Right lung (tissue), 2 donors: ENCODE measurements at regions not wholly inside any gene's neighbourhood (a gene's known extent, or its start where the extent isn't known, plus 50 kb on each side); places are given as distances from the start of the nearest gene placed in this dataset.
"Not testable (repeated sequence)": the region's sequence is repeated elsewhere in the genome, so short reads cannot be mapped to it uniquely, and the experiment has no call there.

ENCODE experiments used
- DNase-seq, 2 donors: peaks; one replicate each; pipeline ENCODE4 v3.0.0-alpha.2; 2013

GRCh38 chr5:106019261-106019660 lies 1651.5 kb downstream of the EFNA5 start:
- DNase-seq: peak; percentile 11 to 25

- no peak for DNase-seq
Observed at GRCh38 chr5:106017243-106017857, 1653.4 kb downstream of the EFNA5 start.

- no peak for DNase-seq
Observed at GRCh38 chr5:106014262-106014661, 1656.5 kb downstream of the EFNA5 start.

- no peak for DNase-seq
Observed at GRCh38 chr5:106006242-106006641, 1664.5 kb downstream of the EFNA5 start.

- DNase-seq: not testable (repeated sequence)
Observed at GRCh38 chr5:105998991-105999390, 1671.7 kb downstream of the EFNA5 start.

GRCh38 chr5:105993027-105993426 lies 1677.7 kb downstream of the EFNA5 start:
- no peak for DNase-seq

GRCh38 chr5:105982526-105982925 lies 1688.2 kb downstream of the EFNA5 start:
- no peak for DNase-seq

GRCh38 chr5:105978011-105978410 lies 1692.7 kb downstream of the EFNA5 start:
- no peak for DNase-seq

- no peak for DNase-seq
Observed at GRCh38 chr5:105977163-105977562, 1693.6 kb downstream of the EFNA5 start.

GRCh38 chr5:105970919-105971318 lies 1699.8 kb downstream of the EFNA5 start:
- no peak for DNase-seq

GRCh38 chr5:105968981-105969380 lies 1701.8 kb downstream of the EFNA5 start:
- DNase-seq: no peak

GRCh38 chr5:105963696-105964255 lies 1707.0 kb downstream of the EFNA5 start:
- no peak for DNase-seq

GRCh38 chr5:105961572-105961971 lies 1709.2 kb downstream of the EFNA5 start:
- DNase-seq: no peak

- DNase-seq: no peak
Observed at GRCh38 chr5:105956456-105957196, 1714.1 kb downstream of the EFNA5 start.

- no peak for DNase-seq
Observed at GRCh38 chr5:105954341-105954740, 1716.4 kb downstream of the EFNA5 start.

GRCh38 chr5:105953616-105954015 lies 1717.1 kb downstream of the EFNA5 start:
- peak in 1 of 2 donors; percentile 47 for DNase-seq

GRCh38 chr5:105952875-105953274 lies 1717.9 kb downstream of the EFNA5 start:
- DNase-seq: peak; percentile 72 to 73

- DNase-seq: no peak
Observed at GRCh38 chr5:105947461-105947860, 1723.3 kb downstream of the EFNA5 start.

GRCh38 chr5:105945203-105945972 lies 1725.3 kb downstream of the EFNA5 start:
- no peak for DNase-seq

- DNase-seq: no peak
Observed at GRCh38 chr5:105940181-105940580, 1730.6 kb downstream of the EFNA5 start.

GRCh38 chr5:105934171-105934570 lies 1736.6 kb downstream of the EFNA5 start:
- DNase-seq: no peak

GRCh38 chr5:105931881-105932421 lies 1738.8 kb downstream of the EFNA5 start:
- no peak for DNase-seq
